GM18502 (cell line): ENCODE measurements at regions not wholly inside any gene's neighbourhood (a gene's known extent, or its start where the extent isn't known, plus 50 kb on each side); places are given as distances from the start of the nearest gene placed in this dataset.
"Not testable (repeated sequence)": the region's sequence is repeated elsewhere in the genome, so short reads cannot be mapped to it uniquely, and the experiment has no call there.

Experiments used
- ATAC-seq: cut with Tn5 transposase; IDR thresholded peaks from one replicate; pipeline ENCODE4 v1.9.1; 2021; ENCODE audit warnings: mild to moderate bottlenecking; ENCODE audit not compliant: unreplicated experiment, poor library complexity

GRCh38 chr7:156590212-156590611 lies 50.4 kb upstream of the RNF32 start:
- ATAC-seq: no peak

GRCh38 chr7:156589808-156590207 lies 50.8 kb upstream of the RNF32 start:
- ATAC-seq: no peak

- ATAC-seq: no peak
Measured at GRCh38 chr7:156585926-156586325, 54.6 kb upstream of the RNF32 start.

GRCh38 chr7:156585025-156585648 lies 55.4 kb upstream of the RNF32 start:
- no peak for ATAC-seq

- no peak for ATAC-seq
Measured at GRCh38 chr7:156582591-156583123, 57.9 kb upstream of the RNF32 start.

- ATAC-seq: no peak
Measured at GRCh38 chr7:156580036-156580435, 60.5 kb upstream of the RNF32 start.

- no peak for ATAC-seq
Measured at GRCh38 chr7:156579566-156579965, 61.0 kb upstream of the RNF32 start.

GRCh38 chr7:156578978-156579430 lies 61.6 kb upstream of the RNF32 start:
- ATAC-seq: no peak

- no peak for ATAC-seq
Measured at GRCh38 chr7:156578578-156578940, 62.0 kb upstream of the RNF32 start.

- ATAC-seq: no peak
Measured at GRCh38 chr7:156577645-156578577, 62.7 kb upstream of the RNF32 start.

GRCh38 chr7:156576216-156577058 lies 64.1 kb upstream of the RNF32 start:
- no peak for ATAC-seq

GRCh38 chr7:156568258-156568657 lies 72.3 kb upstream of the RNF32 start:
- no peak for ATAC-seq

- no peak for ATAC-seq
Measured at GRCh38 chr7:156566812-156567549, 73.6 kb upstream of the RNF32 start.

- not testable (repeated sequence) for ATAC-seq
Measured at GRCh38 chr7:156565002-156565401, 75.6 kb upstream of the RNF32 start.

GRCh38 chr7:156560696-156561095 lies 79.9 kb upstream of the RNF32 start:
- ATAC-seq: no peak

GRCh38 chr7:156560075-156560474 lies 80.5 kb upstream of the RNF32 start:
- ATAC-seq: no peak

GRCh38 chr7:156559001-156559400 lies 81.6 kb upstream of the RNF32 start:
- no peak for ATAC-seq

- ATAC-seq: no peak
Measured at GRCh38 chr7:156558198-156558597, 82.4 kb upstream of the RNF32 start.

- no peak for ATAC-seq
Measured at GRCh38 chr7:156556083-156556482, 84.5 kb upstream of the RNF32 start.

GRCh38 chr7:156554488-156554887 lies 86.1 kb upstream of the RNF32 start:
- ATAC-seq: no peak
